ENCODE measurements at regions not wholly inside any gene's neighbourhood (a gene's known extent, or its start where the extent isn't known, plus 50 kb on each side); places are given as distances from the start of the nearest gene placed in this dataset.
"Not testable (repeated sequence)": the region's sequence is repeated elsewhere in the genome, so short reads cannot be mapped to it uniquely, and the experiment has no call there.

DNA sequence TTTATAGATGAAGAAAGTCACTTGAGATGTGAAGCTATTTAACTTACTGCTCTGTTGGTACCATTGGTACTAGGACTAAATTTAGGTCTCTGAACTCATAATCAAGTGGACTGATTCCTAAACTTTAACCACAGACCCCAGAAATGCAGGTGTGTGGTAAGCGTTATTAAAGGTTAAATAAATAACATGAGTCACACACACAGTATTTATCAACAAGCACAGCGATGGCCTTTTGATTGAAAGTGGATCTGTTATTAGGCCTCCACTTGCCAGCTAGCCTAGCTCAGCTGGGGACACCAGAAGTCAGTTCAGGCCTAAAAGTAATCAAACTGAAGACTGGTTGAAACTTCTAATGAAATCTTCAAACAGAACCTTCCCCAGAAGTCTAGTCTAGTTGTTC lies 161.3 kb upstream of the DPP10 start:
- Histone ChIP-seq H3K27ac (ENCODE audit: low read length) (no peak overlapping the region), H3K27me3 (ENCODE audit: insufficient read depth, low read length) (no peaks in the 10 kb centered on the region), H3K4me3 (ENCODE audit: low read length) (no peak overlapping the region), H3K4me1 (ENCODE audit: insufficient read depth, low read length) (no peaks in the 10 kb centered on the region), H3K36me3 (ENCODE audit: insufficient read depth, low read depth, low read length) (no peaks in the 10 kb centered on the region), H3K9ac (ENCODE audit: low read depth, low read length) (no peak overlapping the region), H3K9me3 (ENCODE audit: insufficient read depth, low read depth, low read length) (peaks cover 5% of the 10 kb centered on the region; the same call in 1 of the 2 replicates)

DNA sequence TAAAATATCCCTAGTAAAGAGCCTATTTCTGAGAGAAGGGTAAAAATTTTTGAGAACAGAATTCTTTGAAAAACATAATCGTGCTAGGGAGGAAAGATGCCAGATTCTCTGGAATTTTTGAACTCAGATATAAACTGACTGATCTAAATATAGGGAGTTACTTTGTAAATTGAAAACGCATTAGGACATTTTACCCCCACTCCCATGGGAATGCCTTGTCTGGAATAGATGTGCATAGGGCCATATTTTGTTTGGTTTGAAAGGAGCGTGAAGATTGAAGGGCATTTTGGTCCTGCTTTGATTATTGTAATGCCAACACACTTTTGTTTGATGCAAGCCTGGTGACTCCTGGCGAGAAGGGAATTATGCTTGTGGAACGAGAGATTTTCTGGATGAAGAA lies 158.7 kb upstream of the DPP10 start:
- Histone ChIP-seq H3K4me1 (ENCODE audit: insufficient read depth, low read length) (no peaks in the 10 kb centered on the region), H3K9me3 (ENCODE audit: insufficient read depth, low read depth, low read length) (no peaks in the 10 kb centered on the region), H3K36me3 (ENCODE audit: insufficient read depth, low read depth, low read length) (no peaks in the 10 kb centered on the region), H3K27me3 (ENCODE audit: insufficient read depth, low read length) (no peaks in the 10 kb centered on the region), H3K4me3 (ENCODE audit: low read length) (no peak overlapping the region), H3K27ac (ENCODE audit: low read length) (no peak overlapping the region), H3K9ac (ENCODE audit: low read depth, low read length) (no peak overlapping the region)

DNA sequence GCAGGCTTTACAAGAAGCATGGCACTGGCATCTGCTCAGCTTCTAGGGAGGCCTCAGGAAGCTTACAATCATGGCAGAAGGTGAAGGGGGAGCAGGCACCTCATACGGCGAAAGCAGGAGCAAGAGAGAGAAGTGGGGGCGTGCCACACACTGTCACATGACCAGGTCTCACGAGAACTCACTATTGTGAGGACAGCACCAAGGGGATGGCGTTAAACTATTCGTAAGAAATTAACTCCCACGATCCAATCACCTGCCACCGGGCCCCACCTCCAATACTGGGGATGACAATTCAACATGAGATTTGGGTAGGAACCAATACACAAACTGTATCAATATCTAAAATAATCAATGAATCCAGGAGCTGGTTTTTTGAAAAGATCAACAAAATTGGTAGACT lies 156.0 kb upstream of the DPP10 start:
- H3K9me3 ChIP-seq (ENCODE audit: insufficient read depth, low read depth, low read length), result no peaks in the 10 kb centered on the region
- no peak overlapping the region for H3K9ac ChIP-seq (ENCODE audit: low read depth, low read length)
- H3K36me3 ChIP-seq (ENCODE audit: insufficient read depth, low read depth, low read length), result no peaks in the 10 kb centered on the region
- no peak overlapping the region for H3K27ac ChIP-seq (ENCODE audit: low read length)
- no peaks in the 10 kb centered on the region for H3K27me3 ChIP-seq (ENCODE audit: insufficient read depth, low read length)
- no peaks in the 10 kb centered on the region for H3K4me1 ChIP-seq (ENCODE audit: insufficient read depth, low read length)
- no peak overlapping the region for H3K4me3 ChIP-seq (ENCODE audit: low read length)

DNA sequence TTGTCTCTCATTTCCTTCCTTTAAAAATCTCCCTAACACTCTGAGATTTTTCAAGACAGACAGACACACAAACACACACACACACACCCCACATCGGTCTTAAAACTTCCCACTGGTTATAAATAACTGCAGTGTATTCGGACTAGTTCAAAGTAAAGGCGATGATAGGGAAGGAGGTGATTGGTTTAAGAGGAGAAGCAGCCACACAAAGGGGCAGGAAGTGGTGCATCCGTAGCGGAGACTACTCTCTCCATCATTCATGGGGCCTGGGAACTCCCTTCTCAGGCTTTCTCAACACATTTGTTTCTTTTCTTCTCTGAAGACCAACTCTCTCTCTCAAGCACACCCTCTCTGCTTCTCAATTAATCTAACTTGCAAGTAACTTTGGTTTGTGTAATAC lies 149.1 kb upstream of the DPP10 start:
- Histone ChIP-seq H3K9ac (ENCODE audit: low read depth, low read length) (no peak overlapping the region), H3K36me3 (ENCODE audit: insufficient read depth, low read depth, low read length) (no peaks in the 10 kb centered on the region), H3K27ac (ENCODE audit: low read length) (no peak overlapping the region), H3K4me3 (ENCODE audit: low read length) (no peak overlapping the region), H3K9me3 (ENCODE audit: insufficient read depth, low read depth, low read length) (no peaks in the 10 kb centered on the region), H3K4me1 (ENCODE audit: insufficient read depth, low read length) (peaks cover 15% of the 10 kb centered on the region; the same call in 1 of the 2 replicates), H3K27me3 (ENCODE audit: insufficient read depth, low read length) (no peaks in the 10 kb centered on the region)

DNA sequence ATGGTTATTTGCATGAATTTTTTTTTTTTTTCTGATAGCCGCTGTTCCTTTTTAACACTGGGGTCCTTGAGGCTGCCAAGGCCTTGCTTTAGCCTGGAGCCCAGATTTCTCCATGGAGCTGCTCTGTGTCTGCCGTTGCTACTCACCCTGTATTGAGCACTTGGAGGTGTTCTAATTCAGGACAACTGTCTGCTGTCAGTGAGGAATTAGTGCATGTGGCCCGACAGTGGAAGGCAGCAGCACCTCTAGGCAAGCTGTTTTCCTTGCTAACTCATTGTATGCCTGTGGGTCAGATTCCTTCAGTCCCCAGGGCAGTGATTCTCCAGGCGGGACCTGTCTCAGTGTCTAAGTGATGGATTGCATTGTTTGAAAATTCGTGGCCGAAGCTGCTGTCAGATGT lies 147.7 kb upstream of the DPP10 start:
- Histone ChIP-seq H3K27ac (ENCODE audit: low read length) (no peak overlapping the region), H3K36me3 (ENCODE audit: insufficient read depth, low read depth, low read length) (no peaks in the 10 kb centered on the region), H3K27me3 (ENCODE audit: insufficient read depth, low read length) (no peaks in the 10 kb centered on the region), H3K4me1 (ENCODE audit: insufficient read depth, low read length) (peaks cover 15% of the 10 kb centered on the region; the same call in 1 of the 2 replicates), H3K9me3 (ENCODE audit: insufficient read depth, low read depth, low read length) (no peaks in the 10 kb centered on the region), H3K9ac (ENCODE audit: low read depth, low read length) (no peak overlapping the region), H3K4me3 (ENCODE audit: low read length) (no peak overlapping the region)

DNA sequence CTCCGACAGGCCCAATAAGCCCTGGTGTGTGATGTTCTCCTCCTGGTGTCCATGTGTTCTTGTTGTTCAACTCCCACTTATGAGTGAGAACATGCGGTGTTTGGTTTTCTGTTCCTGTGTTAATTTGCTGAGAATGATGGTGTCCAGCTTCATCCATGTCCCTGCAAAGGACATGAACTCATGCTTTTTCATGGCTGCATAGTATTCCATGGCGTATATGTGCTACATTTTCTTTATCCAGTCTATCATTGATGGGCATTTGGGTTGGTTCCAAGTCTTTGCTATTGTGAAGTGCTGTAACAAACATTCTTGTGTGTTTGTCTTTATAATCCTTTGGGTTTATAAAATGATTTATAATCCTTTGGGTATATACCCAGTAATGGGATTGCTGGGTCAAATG lies 142.1 kb upstream of the DPP10 start:
- H3K4me3 ChIP-seq (ENCODE audit: low read length); H3K4me1 ChIP-seq (ENCODE audit: insufficient read depth, low read length); H3K27me3 ChIP-seq (ENCODE audit: insufficient read depth, low read length); H3K27ac ChIP-seq (ENCODE audit: low read length); H3K9ac ChIP-seq (ENCODE audit: low read depth, low read length); H3K36me3 ChIP-seq (ENCODE audit: insufficient read depth, low read depth, low read length); H3K9me3 ChIP-seq (ENCODE audit: insufficient read depth, low read depth, low read length): not testable (repeated sequence)

DNA sequence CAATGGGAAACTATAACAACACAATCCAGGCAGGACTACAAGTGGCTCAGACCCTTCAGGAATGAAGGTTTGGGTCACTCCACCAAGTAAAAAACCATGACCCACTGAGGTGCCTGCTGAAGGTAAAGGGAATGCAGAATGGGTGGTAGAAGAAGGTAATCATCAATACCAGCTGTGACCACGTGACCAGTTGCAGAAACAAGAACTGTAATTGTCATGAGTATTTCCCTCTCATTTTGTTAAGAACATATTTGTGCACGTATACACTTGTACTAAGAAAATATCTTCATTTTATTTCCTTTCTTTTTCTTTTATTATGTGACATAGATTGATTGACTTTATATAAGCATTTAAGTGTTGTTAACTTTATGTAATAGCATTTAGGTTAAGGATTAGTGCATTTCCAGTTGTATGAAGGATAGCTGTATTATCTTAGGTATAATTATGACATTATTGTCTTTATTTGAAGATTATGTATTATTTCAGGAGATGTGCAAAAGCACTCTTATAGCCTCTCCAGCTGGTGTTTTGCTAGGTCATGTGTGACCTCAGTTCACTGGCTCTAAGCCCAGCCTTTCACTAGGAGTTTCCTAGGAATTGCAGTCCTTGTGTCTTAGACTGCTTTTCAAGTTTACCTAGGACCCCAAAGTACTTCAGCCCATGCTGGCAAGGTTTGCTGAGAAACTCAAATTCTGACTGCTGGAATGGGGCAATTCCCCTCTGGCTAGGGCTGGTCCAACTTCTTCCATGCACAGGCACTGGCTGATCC lies 125.7 kb upstream of the DPP10 start:
- H3K27me3 ChIP-seq (ENCODE audit: insufficient read depth, low read length), result no peaks in the 10 kb centered on the region
- H3K36me3 ChIP-seq (ENCODE audit: insufficient read depth, low read depth, low read length), result no peaks in the 10 kb centered on the region
- H3K9ac ChIP-seq (ENCODE audit: low read depth, low read length), result no peak overlapping the region
- no peaks in the 10 kb centered on the region for H3K4me1 ChIP-seq (ENCODE audit: insufficient read depth, low read length)
- H3K4me3 ChIP-seq (ENCODE audit: low read length), result no peak overlapping the region
- H3K27ac ChIP-seq (ENCODE audit: low read length), result no peak overlapping the region
- H3K9me3 ChIP-seq (ENCODE audit: insufficient read depth, low read depth, low read length), result no peaks in the 10 kb centered on the region

DNA sequence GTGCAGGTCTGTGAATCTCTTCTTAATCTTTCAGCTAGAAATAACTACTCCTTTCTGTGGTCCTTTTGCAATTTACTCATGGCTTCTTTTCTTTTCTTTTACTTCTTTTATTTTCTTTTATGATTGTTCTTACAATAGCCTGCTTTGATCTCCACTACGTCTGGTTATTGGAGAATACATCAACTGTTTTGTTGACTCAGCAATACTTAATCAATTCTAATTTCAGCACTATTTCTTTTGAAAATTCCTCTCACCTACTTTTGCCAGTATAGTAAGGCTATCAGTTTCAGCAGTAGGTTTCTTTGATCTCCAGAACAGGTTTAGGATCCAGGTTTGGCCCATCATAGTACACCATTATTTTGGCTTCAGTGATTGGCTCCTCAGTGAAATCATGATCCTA lies 111.8 kb upstream of the DPP10 start:
- H3K36me3 ChIP-seq (ENCODE audit: insufficient read depth, low read depth, low read length), result no peaks in the 10 kb centered on the region
- no peak overlapping the region for H3K9ac ChIP-seq (ENCODE audit: low read depth, low read length)
- no peaks in the 10 kb centered on the region for H3K27me3 ChIP-seq (ENCODE audit: insufficient read depth, low read length)
- H3K9me3 ChIP-seq (ENCODE audit: insufficient read depth, low read depth, low read length), result no peaks in the 10 kb centered on the region
- no peak overlapping the region for H3K27ac ChIP-seq (ENCODE audit: low read length)
- H3K4me1 ChIP-seq (ENCODE audit: insufficient read depth, low read length), result peaks cover 2% of the 10 kb centered on the region; the same call in 1 of the 2 replicates
- H3K4me3 ChIP-seq (ENCODE audit: low read length), result no peak overlapping the region

DNA sequence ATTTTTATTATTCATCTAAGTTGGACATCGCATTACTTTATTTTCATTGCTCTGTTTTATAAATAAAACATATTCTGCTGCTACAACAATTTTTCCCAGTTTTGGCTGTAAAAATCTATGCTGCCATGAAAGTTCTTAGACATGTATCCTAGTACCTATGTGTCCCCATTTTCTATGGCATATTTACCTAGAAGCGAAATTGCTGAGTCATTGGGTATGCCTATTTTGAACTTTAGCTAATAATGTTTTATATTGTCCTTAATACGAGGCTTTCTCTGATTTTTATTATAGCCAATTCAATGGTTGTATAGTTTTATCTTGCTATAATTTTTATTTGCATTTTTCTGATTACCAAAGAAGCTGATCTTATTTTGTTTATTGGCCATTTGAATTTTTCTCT lies 110.5 kb upstream of the DPP10 start:
- no peaks in the 10 kb centered on the region for H3K9me3 ChIP-seq (ENCODE audit: insufficient read depth, low read depth, low read length)
- H3K4me3 ChIP-seq (ENCODE audit: low read length), result no peak overlapping the region
- no peaks in the 10 kb centered on the region for H3K27me3 ChIP-seq (ENCODE audit: insufficient read depth, low read length)
- H3K9ac ChIP-seq (ENCODE audit: low read depth, low read length), result no peak overlapping the region
- H3K36me3 ChIP-seq (ENCODE audit: insufficient read depth, low read depth, low read length), result no peaks in the 10 kb centered on the region
- H3K4me1 ChIP-seq (ENCODE audit: insufficient read depth, low read length), result peaks cover 2% of the 10 kb centered on the region; the same call in 1 of the 2 replicates
- H3K27ac ChIP-seq (ENCODE audit: low read length), result no peak overlapping the region

DNA sequence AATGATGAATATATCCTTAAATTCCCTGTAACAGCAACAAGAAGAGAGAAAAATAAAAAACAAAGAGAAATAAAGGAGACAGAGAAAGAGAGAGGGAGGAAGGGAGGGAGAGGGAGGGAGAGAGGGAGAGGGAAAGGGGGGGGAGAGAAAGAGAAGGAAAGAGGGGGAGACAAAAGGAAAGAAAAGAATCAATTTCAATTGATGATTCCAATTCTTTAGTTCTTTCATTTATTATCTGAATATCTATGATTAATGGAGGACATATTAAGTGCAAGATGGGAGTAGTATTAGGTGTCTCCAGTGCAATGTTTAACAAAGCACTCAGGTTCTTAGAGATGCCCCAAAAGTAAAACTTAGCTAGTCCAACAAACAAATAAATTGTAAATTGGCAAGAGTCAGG lies 97.2 kb upstream of the DPP10 start:
- H3K9me3 ChIP-seq (ENCODE audit: insufficient read depth, low read depth, low read length), result no peaks in the 10 kb centered on the region
- no peaks in the 10 kb centered on the region for H3K36me3 ChIP-seq (ENCODE audit: insufficient read depth, low read depth, low read length)
- H3K27me3 ChIP-seq (ENCODE audit: insufficient read depth, low read length), result no peaks in the 10 kb centered on the region
- no peak overlapping the region for H3K4me3 ChIP-seq (ENCODE audit: low read length)
- H3K27ac ChIP-seq (ENCODE audit: low read length), result no peak overlapping the region
- H3K4me1 ChIP-seq (ENCODE audit: insufficient read depth, low read length), result no peaks in the 10 kb centered on the region
- H3K9ac ChIP-seq (ENCODE audit: low read depth, low read length), result no peak overlapping the region

DNA sequence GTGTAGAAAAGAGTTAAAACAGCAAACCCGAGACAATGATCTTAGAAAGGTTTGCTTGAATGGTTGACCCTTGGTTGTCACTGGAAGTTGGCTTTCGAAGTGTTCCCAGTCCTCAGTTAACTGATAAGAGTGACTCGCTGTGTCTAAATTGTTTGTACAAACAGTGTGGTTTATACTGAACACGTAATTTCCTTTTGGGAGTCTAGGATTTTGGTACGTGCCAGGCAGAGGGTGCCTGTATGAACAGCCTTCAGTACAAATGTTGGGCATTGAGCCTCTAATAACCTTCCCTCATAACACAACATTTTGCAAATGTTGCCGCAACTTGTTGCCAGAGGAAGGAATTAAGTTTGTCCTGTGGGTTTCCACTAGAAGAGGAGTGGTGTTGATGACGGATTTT lies 95.8 kb upstream of the DPP10 start:
- H3K9me3 ChIP-seq (ENCODE audit: insufficient read depth, low read depth, low read length), result no peaks in the 10 kb centered on the region
- no peak overlapping the region for H3K27ac ChIP-seq (ENCODE audit: low read length)
- H3K36me3 ChIP-seq (ENCODE audit: insufficient read depth, low read depth, low read length), result no peaks in the 10 kb centered on the region
- no peaks in the 10 kb centered on the region for H3K27me3 ChIP-seq (ENCODE audit: insufficient read depth, low read length)
- no peak overlapping the region for H3K4me3 ChIP-seq (ENCODE audit: low read length)
- H3K4me1 ChIP-seq (ENCODE audit: insufficient read depth, low read length), result no peaks in the 10 kb centered on the region
- no peak overlapping the region for H3K9ac ChIP-seq (ENCODE audit: low read depth, low read length)

DNA sequence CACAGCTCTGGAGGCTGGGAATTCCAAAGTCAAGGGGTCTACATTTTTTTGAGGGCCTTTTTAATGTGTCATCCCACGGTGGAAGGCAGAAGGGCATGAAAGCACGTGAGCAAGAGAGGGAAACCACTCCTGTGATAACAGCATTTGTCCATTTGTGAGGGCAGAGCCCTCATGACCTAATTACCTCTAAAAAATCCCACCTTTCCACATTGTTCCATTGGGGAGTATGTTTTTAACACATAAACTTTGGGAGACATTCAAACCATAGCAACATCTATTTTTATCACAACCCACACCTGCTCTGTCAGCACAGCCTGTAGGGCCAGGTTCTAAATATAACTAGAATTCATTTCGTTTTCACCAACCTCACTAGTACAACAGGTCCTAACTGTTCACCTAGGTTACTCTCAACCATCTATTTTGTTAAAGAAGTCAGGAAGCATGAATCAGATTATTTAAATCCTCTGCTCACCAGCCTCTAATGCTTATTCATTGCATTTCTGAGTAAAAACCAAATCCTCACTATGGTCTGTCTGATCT lies 92.2 kb upstream of the DPP10 start:
- no peak overlapping the region for H3K9ac ChIP-seq (ENCODE audit: low read depth, low read length)
- no peak overlapping the region for H3K4me3 ChIP-seq (ENCODE audit: low read length)
- no peaks in the 10 kb centered on the region for H3K9me3 ChIP-seq (ENCODE audit: insufficient read depth, low read depth, low read length)
- H3K27ac ChIP-seq (ENCODE audit: low read length), result no peak overlapping the region
- H3K4me1 ChIP-seq (ENCODE audit: insufficient read depth, low read length), result no peaks in the 10 kb centered on the region
- H3K36me3 ChIP-seq (ENCODE audit: insufficient read depth, low read depth, low read length), result no peaks in the 10 kb centered on the region
- H3K27me3 ChIP-seq (ENCODE audit: insufficient read depth, low read length), result no peaks in the 10 kb centered on the region
